LNCaP clone FGC (cell line): ENCODE measurements at regions not wholly inside any gene's neighbourhood (a gene's known extent, or its start where the extent isn't known, plus 50 kb on each side); places are given as distances from the start of the nearest gene placed in this dataset.

Experiments used
- DNase-seq: peaks from one replicate; pipeline ENCODE4 v3.0.0-alpha.2; 2011; ENCODE audit warnings: low read depth
- H3K4me3 ChIP-seq: 2 replicates; pipeline ENCODE4 v1.5.1; 2011; ENCODE audit warnings: mild to moderate bottlenecking, low read depth, low read length, control low read depth
- CTCF ChIP-seq: IDR thresholded peaks from 2 replicates; pipeline ENCODE4 v1.5.1; 2012; ENCODE audit warnings: mild to moderate bottlenecking; ENCODE audit not compliant: control insufficient read depth, insufficient read depth; ENCODE audit errors: extremely low read depth

DNA sequence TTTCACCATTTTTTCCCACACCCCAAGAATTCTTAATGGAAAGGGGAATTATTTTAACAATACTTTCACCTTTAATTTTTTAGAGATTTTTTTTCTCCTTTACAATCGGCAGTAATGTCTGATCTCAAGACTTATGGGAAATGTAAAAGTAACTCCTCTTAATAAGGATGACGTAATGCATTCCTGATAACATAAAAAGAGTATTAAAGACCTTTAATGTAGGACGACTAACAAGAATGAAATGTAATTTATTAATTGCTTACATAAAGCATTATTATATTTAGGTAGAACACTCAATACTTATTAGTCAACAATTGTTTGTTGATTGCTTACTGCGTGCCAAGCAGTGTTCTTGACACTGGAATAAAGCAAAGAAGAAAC, 416.8 kb upstream of the NAALADL2 start:
- TF ChIP-seq CTCF = no peak
- peak overlapping the region; percentile 63 for H3K4me3 ChIP-seq
- DNase-seq = no peak

- no peak for TF ChIP-seq CTCF
- DNase-seq = no peak
- no peak overlapping the region for H3K4me3 ChIP-seq
Observed at GRCh38 chr3:174444391-174444790, 414.7 kb upstream of the NAALADL2 start.

DNA sequence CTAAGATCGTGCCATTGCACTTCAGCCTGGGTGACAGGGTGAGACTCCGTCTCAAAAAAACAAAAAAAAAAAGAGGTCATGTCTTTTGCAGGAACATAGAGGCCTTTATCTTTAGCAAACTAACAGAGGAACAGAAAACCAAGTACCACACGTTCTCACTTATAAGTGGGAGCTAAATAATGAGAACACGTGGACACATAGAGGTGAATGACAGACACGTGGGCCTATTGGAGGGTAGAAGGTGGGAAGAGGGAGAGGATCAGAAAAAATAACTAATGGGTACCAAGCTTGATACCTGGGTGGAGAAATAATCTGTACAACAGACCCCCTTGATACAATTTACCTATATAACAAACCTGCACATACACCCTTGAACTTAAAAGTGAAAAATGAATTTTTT, 401.4 kb upstream of the NAALADL2 start:
- H3K4me3 ChIP-seq = no peak overlapping the region
- DNase-seq = no peak
- no peak for TF ChIP-seq CTCF

DNA sequence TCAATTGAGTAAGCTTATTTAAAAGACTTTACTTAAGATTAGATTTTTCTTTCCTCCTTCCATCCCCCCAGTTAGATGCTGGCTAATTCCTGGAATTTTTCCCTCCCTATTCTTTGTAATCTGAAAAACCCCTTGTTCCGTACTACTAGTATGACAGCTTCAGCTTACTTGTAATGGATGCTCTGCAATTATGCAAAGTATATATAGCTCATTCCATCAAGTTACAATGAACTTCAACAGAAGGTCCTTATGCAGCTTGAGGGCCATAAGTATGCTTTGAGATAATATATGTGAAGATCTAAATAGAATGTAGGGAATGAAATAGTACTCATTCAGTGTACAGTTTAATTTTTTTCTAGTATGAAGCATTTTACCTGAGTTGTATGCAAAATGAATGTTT, 398.3 kb upstream of the NAALADL2 start:
- no peak for DNase-seq
- no peak overlapping the region for H3K4me3 ChIP-seq
- no peak for TF ChIP-seq CTCF

- TF ChIP-seq CTCF = no peak
- no peak overlapping the region for H3K4me3 ChIP-seq
- no peak for DNase-seq
Observed at GRCh38 chr3:174462916-174463315, 396.2 kb upstream of the NAALADL2 start.

DNA sequence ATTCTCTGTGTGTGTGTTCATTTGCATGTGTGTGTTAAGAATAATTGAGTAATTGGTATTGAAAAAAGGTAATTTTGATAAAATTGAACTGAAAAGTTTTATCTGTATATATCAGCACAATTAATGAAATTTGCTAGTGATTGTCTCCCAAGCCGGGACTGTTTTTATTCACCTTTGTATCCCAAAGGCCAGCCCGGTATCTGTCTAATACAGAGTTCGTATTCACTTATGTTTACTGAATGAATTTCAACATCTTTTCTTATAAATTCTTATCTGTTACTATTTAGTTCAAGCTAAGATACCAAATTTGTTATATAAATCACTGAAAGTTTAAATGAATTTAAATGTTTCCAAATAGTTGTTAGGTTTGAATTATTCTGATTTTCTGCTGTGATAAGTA, 394.0 kb upstream of the NAALADL2 start:
- TF ChIP-seq CTCF = no peak
- H3K4me3 ChIP-seq = no peak overlapping the region
- no peak for DNase-seq

- no peak overlapping the region for H3K4me3 ChIP-seq
- TF ChIP-seq CTCF = no peak
- DNase-seq = no peak
Observed at GRCh38 chr3:174466471-174467054, 392.6 kb upstream of the NAALADL2 start.
